ENCODE measurements at regions not wholly inside any gene's neighbourhood (a gene's known extent, or its start where the extent isn't known, plus 50 kb on each side); places are given as distances from the start of the nearest gene placed in this dataset.

DNA sequence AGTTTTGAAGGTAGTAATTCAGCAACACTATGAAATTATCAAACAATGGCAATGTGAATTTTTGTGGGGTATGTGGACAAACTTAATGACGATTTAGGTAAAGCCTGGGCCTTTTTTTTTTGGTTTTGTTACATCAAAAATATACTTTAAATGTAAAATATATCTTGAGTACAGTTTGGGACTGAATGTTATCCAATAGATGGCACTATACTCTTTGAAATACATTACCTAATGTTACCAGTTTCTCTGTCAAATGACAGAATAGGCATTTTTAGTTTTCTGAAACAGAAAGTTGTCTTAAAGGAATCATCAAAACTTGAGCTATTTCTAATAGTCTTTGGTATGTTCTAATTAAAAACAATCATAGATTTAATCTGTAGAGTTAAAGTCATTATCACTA is 1651.9 kb downstream of the C4orf33 start:
- no peak for DNase-seq (ENCODE audit: low spot score)
- no peaks in the 10 kb centered on the region for H3K36me3 ChIP-seq (ENCODE audit: control insufficient read depth in 4 of 4, insufficient read depth in 3 of 4, low read depth in 1 of 4, low read length in 3 of 4)
- H3K4me1 ChIP-seq (ENCODE audit: control insufficient read depth in 4 of 4, insufficient read depth in 4 of 4, low read length in 3 of 4) = no peaks in the 10 kb centered on the region
- H3K27me3 ChIP-seq (ENCODE audit: control insufficient read depth in 4 of 4, insufficient read depth in 4 of 4, low read length in 3 of 4) = no peaks in the 10 kb centered on the region
- no peaks in the 10 kb centered on the region for H3K9me3 ChIP-seq (ENCODE audit: control insufficient read depth in 4 of 4, low read length in 3 of 4)
- 11% methylated on average over 1 of the region's 1 CpG for WGBS
- no peak overlapping the region for H3K27ac ChIP-seq (ENCODE audit: low read depth in 1 of 2, low read length in 2 of 2)
- H3K4me3 ChIP-seq (ENCODE audit: low read depth in 1 of 3, low read length in 3 of 3) = no peak overlapping the region
- TF ChIP-seq GABPA (IDR thresholded peaks at IDR 0.05 in 1 of 2, conservative IDR thresholded peaks at IDR 0.05 in 1 of 2) = no peak
- no peak for TF ChIP-seq SP1 (IDR thresholded peaks at IDR 0.05)
- TF ChIP-seq NR2F2 (IDR thresholded peaks at IDR 0.05) = no peak
- no peak for TF ChIP-seq JUND (IDR thresholded peaks at IDR 0.05)
- TF ChIP-seq RXRA (IDR thresholded peaks at IDR 0.05) = no peak
- no peak for TF ChIP-seq MAX (IDR thresholded peaks at IDR 0.05)
- peak; percentile 30 to 39 for TF ChIP-seq RAD21 (IDR thresholded peaks at IDR 0.05)
- no peak overlapping the region for H3K9ac ChIP-seq (ENCODE audit: low read depth in 1 of 2, low read length in 2 of 2)

DNA sequence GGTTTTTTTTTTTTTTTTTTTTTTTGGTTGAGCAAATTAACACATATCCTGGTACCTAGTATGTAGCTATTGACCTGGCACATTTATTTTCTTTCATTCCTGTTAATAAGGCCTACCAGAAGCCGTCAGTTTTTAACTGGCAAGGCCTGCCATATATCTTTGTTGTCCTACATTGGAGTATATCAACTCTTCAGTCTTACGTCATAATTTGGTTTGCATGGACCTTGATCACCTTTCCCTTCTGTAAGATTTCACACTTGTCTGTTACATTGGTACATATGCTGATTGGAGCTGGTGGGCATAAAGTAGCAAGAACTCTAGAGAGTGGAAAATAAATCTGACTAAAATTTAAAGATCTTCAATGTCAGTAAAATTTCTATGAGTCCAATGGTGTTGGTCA is 1658.0 kb downstream of the C4orf33 start:
- DNase-seq (ENCODE audit: low spot score) = no peak
- Histone ChIP-seq H3K27me3 (ENCODE audit: control insufficient read depth in 4 of 4, insufficient read depth in 4 of 4, low read length in 3 of 4) (no peaks in the 10 kb centered on the region), H3K9ac (ENCODE audit: low read depth in 1 of 2, low read length in 2 of 2) (no peak overlapping the region), H3K36me3 (ENCODE audit: control insufficient read depth in 4 of 4, insufficient read depth in 3 of 4, low read depth in 1 of 4, low read length in 3 of 4) (no peaks in the 10 kb centered on the region), H3K4me3 (ENCODE audit: low read depth in 1 of 3, low read length in 3 of 3) (no peak overlapping the region), H3K9me3 (ENCODE audit: control insufficient read depth in 4 of 4, low read length in 3 of 4) (no peaks in the 10 kb centered on the region), H3K4me1 (ENCODE audit: control insufficient read depth in 4 of 4, insufficient read depth in 4 of 4, low read length in 3 of 4) (no peaks in the 10 kb centered on the region), H3K27ac (ENCODE audit: low read depth in 1 of 2, low read length in 2 of 2) (no peak overlapping the region)
- no peak for TF ChIP-seq JUND (IDR thresholded peaks at IDR 0.05)
- TF ChIP-seq, protein P1, sequence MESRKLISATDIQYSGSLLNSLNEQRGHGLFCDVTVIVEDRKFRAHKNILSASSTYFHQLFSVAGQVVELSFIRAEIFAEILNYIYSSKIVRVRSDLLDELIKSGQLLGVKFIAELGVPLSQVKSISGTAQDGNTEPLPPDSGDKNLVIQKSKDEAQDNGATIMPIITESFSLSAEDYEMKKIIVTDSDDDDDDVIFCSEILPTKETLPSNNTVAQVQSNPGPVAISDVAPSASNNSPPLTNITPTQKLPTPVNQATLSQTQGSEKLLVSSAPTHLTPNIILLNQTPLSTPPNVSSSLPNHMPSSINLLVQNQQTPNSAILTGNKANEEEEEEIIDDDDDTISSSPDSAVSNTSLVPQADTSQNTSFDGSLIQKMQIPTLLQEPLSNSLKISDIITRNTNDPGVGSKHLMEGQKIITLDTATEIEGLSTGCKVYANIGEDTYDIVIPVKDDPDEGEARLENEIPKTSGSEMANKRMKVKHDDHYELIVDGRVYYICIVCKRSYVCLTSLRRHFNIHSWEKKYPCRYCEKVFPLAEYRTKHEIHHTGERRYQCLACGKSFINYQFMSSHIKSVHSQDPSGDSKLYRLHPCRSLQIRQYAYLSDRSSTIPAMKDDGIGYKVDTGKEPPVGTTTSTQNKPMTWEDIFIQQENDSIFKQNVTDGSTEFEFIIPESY (IDR thresholded peaks at IDR 0.05) = no peak
- no peak for TF ChIP-seq NR2F2 (IDR thresholded peaks at IDR 0.05)
- TF ChIP-seq FOXA2 (IDR thresholded peaks at IDR 0.05) = no peak
- TF ChIP-seq, protein P2, sequence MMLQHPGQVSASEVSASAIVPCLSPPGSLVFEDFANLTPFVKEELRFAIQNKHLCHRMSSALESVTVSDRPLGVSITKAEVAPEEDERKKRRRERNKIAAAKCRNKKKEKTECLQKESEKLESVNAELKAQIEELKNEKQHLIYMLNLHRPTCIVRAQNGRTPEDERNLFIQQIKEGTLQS (IDR thresholded peaks at IDR 0.05) = no peak
- no peak for TF ChIP-seq FOXA1 (IDR thresholded peaks at IDR 0.05)
- no peak for TF ChIP-seq HNF4G (IDR thresholded peaks at IDR 0.05)
- no peak for TF ChIP-seq MAX (IDR thresholded peaks at IDR 0.05)
- TF ChIP-seq, protein P3, sequence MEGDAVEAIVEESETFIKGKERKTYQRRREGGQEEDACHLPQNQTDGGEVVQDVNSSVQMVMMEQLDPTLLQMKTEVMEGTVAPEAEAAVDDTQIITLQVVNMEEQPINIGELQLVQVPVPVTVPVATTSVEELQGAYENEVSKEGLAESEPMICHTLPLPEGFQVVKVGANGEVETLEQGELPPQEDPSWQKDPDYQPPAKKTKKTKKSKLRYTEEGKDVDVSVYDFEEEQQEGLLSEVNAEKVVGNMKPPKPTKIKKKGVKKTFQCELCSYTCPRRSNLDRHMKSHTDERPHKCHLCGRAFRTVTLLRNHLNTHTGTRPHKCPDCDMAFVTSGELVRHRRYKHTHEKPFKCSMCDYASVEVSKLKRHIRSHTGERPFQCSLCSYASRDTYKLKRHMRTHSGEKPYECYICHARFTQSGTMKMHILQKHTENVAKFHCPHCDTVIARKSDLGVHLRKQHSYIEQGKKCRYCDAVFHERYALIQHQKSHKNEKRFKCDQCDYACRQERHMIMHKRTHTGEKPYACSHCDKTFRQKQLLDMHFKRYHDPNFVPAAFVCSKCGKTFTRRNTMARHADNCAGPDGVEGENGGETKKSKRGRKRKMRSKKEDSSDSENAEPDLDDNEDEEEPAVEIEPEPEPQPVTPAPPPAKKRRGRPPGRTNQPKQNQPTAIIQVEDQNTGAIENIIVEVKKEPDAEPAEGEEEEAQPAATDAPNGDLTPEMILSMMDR (IDR thresholded peaks at IDR 0.05; ENCODE audit: low read depth, low read length, missing input control) = no peak
- TF ChIP-seq, protein P4, sequence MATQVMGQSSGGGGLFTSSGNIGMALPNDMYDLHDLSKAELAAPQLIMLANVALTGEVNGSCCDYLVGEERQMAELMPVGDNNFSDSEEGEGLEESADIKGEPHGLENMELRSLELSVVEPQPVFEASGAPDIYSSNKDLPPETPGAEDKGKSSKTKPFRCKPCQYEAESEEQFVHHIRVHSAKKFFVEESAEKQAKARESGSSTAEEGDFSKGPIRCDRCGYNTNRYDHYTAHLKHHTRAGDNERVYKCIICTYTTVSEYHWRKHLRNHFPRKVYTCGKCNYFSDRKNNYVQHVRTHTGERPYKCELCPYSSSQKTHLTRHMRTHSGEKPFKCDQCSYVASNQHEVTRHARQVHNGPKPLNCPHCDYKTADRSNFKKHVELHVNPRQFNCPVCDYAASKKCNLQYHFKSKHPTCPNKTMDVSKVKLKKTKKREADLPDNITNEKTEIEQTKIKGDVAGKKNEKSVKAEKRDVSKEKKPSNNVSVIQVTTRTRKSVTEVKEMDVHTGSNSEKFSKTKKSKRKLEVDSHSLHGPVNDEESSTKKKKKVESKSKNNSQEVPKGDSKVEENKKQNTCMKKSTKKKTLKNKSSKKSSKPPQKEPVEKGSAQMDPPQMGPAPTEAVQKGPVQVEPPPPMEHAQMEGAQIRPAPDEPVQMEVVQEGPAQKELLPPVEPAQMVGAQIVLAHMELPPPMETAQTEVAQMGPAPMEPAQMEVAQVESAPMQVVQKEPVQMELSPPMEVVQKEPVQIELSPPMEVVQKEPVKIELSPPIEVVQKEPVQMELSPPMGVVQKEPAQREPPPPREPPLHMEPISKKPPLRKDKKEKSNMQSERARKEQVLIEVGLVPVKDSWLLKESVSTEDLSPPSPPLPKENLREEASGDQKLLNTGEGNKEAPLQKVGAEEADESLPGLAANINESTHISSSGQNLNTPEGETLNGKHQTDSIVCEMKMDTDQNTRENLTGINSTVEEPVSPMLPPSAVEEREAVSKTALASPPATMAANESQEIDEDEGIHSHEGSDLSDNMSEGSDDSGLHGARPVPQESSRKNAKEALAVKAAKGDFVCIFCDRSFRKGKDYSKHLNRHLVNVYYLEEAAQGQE (IDR thresholded peaks at IDR 0.05) = no peak
- no peak for TF ChIP-seq RAD21 (IDR thresholded peaks at IDR 0.05)
- no peak for TF ChIP-seq HNF4A (conservative IDR thresholded peaks at IDR 0.05)
- 80% methylated on average over 2 of the region's 2 CpGs for WGBS
